HG02588 (cell line): ENCODE measurements at regions not wholly inside any gene's neighbourhood (a gene's known extent, or its start where the extent isn't known, plus 50 kb on each side); places are given as distances from the start of the nearest gene placed in this dataset.

Experiments
- ATAC-seq: cut with Tn5 transposase; IDR thresholded peaks from one replicate; pipeline ENCODE4 v1.9.1; 2021; ENCODE audit warnings: mild to moderate bottlenecking, moderate library complexity; ENCODE audit not compliant: unreplicated experiment

GRCh38 chr2:200725596-200725995 lies 86.1 kb upstream of the BZW1 start:
- no peak for ATAC-seq

- no peak for ATAC-seq
These were observed 83.1 kb upstream of the BZW1 start for GRCh38 chr2:200728630-200729029.

- ATAC-seq: no peak
These were observed 81.4 kb upstream of the BZW1 start for GRCh38 chr2:200730302-200730701.

GRCh38 chr2:200730960-200731359 lies 80.8 kb upstream of the BZW1 start:
- no peak for ATAC-seq

GRCh38 chr2:200732866-200733265 lies 78.8 kb upstream of the BZW1 start:
- no peak for ATAC-seq

GRCh38 chr2:200733713-200734198 lies 78.0 kb upstream of the BZW1 start:
- no peak for ATAC-seq

GRCh38 chr2:200735061-200735460 lies 76.6 kb upstream of the BZW1 start:
- ATAC-seq: no peak

GRCh38 chr2:200736646-200737274 lies 75.0 kb upstream of the BZW1 start:
- ATAC-seq: no peak

- ATAC-seq: no peak
These were observed 74.1 kb upstream of the BZW1 start for GRCh38 chr2:200737585-200737984.

GRCh38 chr2:200738590-200738989 lies 73.1 kb upstream of the BZW1 start:
- ATAC-seq: no peak

- no peak for ATAC-seq
These were observed 70.8 kb upstream of the BZW1 start for GRCh38 chr2:200740907-200741306.

GRCh38 chr2:200741468-200742202 lies 70.1 kb upstream of the BZW1 start:
- ATAC-seq: no peak

GRCh38 chr2:200742426-200742825 lies 69.3 kb upstream of the BZW1 start:
- ATAC-seq: no peak

GRCh38 chr2:200743042-200743676 lies 68.6 kb upstream of the BZW1 start:
- no peak for ATAC-seq

- ATAC-seq: no peak
These were observed 67.5 kb upstream of the BZW1 start for GRCh38 chr2:200744201-200744602.

- ATAC-seq: no peak
These were observed 65.4 kb upstream of the BZW1 start for GRCh38 chr2:200746301-200746700.

GRCh38 chr2:200747668-200748618 lies 63.8 kb upstream of the BZW1 start:
- ATAC-seq: no peak

- ATAC-seq: no peak
These were observed 62.9 kb upstream of the BZW1 start for GRCh38 chr2:200748779-200749178.

- ATAC-seq: no peak
These were observed 61.9 kb upstream of the BZW1 start for GRCh38 chr2:200749631-200750322.

- ATAC-seq: no peak
These were observed 61.3 kb upstream of the BZW1 start for GRCh38 chr2:200750323-200750910.
